HG02610 (cell line): ENCODE measurements at regions not wholly inside any gene's neighbourhood (a gene's known extent, or its start where the extent isn't known, plus 50 kb on each side); places are given as distances from the start of the nearest gene placed in this dataset.
"Not testable (repeated sequence)": the region's sequence is repeated elsewhere in the genome, so short reads cannot be mapped to it uniquely, and the experiment has no call there.

Experiments
- ATAC-seq: cut with Tn5 transposase; IDR thresholded peaks from one replicate; pipeline ENCODE4 v1.9.1; 2021; ENCODE audit warnings: mild to moderate bottlenecking, moderate library complexity; ENCODE audit not compliant: unreplicated experiment

GRCh38 chr3:98702166-98702565 is 61.0 kb upstream of the ST3GAL6 start:
- ATAC-seq = no peak

- ATAC-seq = no peak
Measured at GRCh38 chr3:98705212-98705611, 57.9 kb upstream of the ST3GAL6 start.

DNA sequence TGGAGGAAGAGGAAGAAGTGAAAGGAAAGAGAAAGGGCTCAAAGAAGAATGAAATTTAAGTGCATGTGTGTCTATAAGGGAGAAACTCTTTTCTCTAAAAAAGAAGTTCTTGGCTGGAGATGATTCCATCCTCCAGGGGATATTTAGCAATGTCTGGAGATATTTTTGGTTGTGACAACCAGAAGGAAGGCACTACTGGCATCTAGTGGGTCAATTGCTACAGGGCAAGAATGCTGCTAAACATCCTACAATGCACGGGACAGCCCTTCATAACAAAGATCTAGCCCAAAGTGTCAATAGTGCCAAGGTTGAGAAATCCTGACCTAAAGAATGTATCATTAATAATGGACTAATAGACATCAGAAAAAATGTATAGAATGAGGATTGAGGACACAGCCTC is 57.4 kb upstream of the ST3GAL6 start:
- no peak for ATAC-seq

- not testable (repeated sequence) for ATAC-seq
Measured at GRCh38 chr3:98708681-98709080, 54.5 kb upstream of the ST3GAL6 start.

DNA sequence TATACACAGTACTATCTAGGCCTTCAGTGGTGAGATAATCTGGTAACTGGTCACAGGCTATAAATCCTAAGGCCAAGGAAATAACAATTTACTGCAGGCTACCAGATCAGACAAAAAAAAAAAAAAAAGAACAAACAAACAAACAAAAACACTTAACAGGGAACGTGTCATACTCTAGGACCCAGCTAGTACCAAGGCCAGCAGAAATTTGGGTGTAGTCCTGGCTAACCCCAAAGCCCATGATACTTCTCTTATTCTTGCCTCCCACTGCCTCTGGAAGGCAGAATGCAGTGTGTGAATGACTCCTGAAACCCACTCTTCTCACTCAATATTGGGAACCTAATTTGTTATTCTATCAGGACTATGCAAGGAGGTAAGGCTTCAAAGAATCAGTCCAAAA is 53.7 kb upstream of the ST3GAL6 start:
- ATAC-seq = no peak

- ATAC-seq = no peak
Measured at GRCh38 chr3:98710067-98710659, 53.0 kb upstream of the ST3GAL6 start.

- no peak for ATAC-seq
Measured at GRCh38 chr3:98711426-98711825, 51.7 kb upstream of the ST3GAL6 start.

GRCh38 chr3:98712726-98713125 is 50.4 kb upstream of the ST3GAL6 start:
- ATAC-seq = no peak

- not testable (repeated sequence) for ATAC-seq
Measured at GRCh38 chr3:98713332-98713731, 49.8 kb upstream of the ST3GAL6 start.
